Neuronal stem cell (in vitro differentiated cells): ENCODE measurements at regions not wholly inside any gene's neighbourhood (a gene's known extent, or its start where the extent isn't known, plus 50 kb on each side); places are given as distances from the start of the nearest gene placed in this dataset.

ENCODE experiments used
- DNase-seq: peaks from one replicate; pipeline ENCODE4 v3.0.0-alpha.2; 2013; ENCODE audit warnings: low spot score
- H2AFZ ChIP-seq: one replicate; pipeline ENCODE4 v1.6.1; 2013; ENCODE audit warnings: mild to moderate bottlenecking, low read length, inconsistent platforms
- H2AK5ac ChIP-seq: 2 replicates; pipeline ENCODE4 v1.6.1; 2013; ENCODE audit warnings: low read depth, mild to moderate bottlenecking, inconsistent platforms, low read length, moderate library complexity, mixed read lengths
- H2BK120ac ChIP-seq: 2 replicates; pipeline ENCODE4 v1.6.1; 2013; ENCODE audit warnings: low read depth, mild to moderate bottlenecking, inconsistent platforms, low read length, moderate library complexity, mixed read lengths
- H2BK12ac ChIP-seq: one replicate; pipeline ENCODE4 v1.6.1; 2013; ENCODE audit warnings: low read length, inconsistent platforms
- H2BK15ac ChIP-seq: 2 replicates; pipeline ENCODE4 v1.6.1; 2013; ENCODE audit warnings: mild to moderate bottlenecking, low read length, inconsistent platforms, mixed read lengths
- H2BK5ac ChIP-seq: one replicate; pipeline ENCODE4 v1.6.1; 2013; ENCODE audit warnings: inconsistent platforms, mild to moderate bottlenecking, low read length, moderate library complexity
- H3K14ac ChIP-seq: one replicate; pipeline ENCODE4 v1.6.1; 2013; ENCODE audit warnings: low read length, inconsistent platforms
- H3K18ac ChIP-seq: 2 replicates; pipeline ENCODE4 v1.6.1; 2013; ENCODE audit warnings: low read length, inconsistent platforms
- H3K23ac ChIP-seq: 2 replicates; pipeline ENCODE4 v1.6.1; 2013; ENCODE audit warnings: low read depth, mild to moderate bottlenecking, mixed read lengths, low read length, inconsistent platforms; ENCODE audit not compliant: poor library complexity
- H3K27ac ChIP-seq: replicated peaks from 3 replicates; pipeline ENCODE4 v1.5.1; 2013; ENCODE audit warnings: low read length, inconsistent platforms
- H3K27me3 ChIP-seq, 3 experiments: 2 replicates each; pipeline ENCODE4 v1.6.1; 2013; ENCODE audit warnings: low read length in 3 of 3, mild to moderate bottlenecking in 2 of 3, inconsistent platforms in 1 of 3, low read depth in 1 of 3, mixed read lengths in 1 of 3, moderate library complexity in 1 of 3; ENCODE audit not compliant: control insufficient read depth in 3 of 3, insufficient read depth in 3 of 3
- H3K36me3 ChIP-seq, 2 donors: replicated peaks in 1 of 2; 2 replicates each; pipeline ENCODE4 v1.6.1; 2013; ENCODE audit warnings: low read length in 2 of 2; ENCODE audit not compliant: control insufficient read depth in 2 of 2, insufficient read depth in 2 of 2
- H3K4ac ChIP-seq: 2 replicates; pipeline ENCODE4 v1.6.1; 2013; ENCODE audit warnings: inconsistent platforms, mild to moderate bottlenecking, low read length, moderate library complexity
- H3K4me1 ChIP-seq, 2 donors: 1 replicate in 1 of 2; 2 replicates in 1 of 2; pipeline ENCODE4 v1.6.1; 2013; ENCODE audit warnings: low read length in 2 of 2, low read depth in 1 of 2; ENCODE audit not compliant: control insufficient read depth in 2 of 2, insufficient read depth in 1 of 2
- H3K4me2 ChIP-seq: one replicate; pipeline ENCODE4 v1.6.1; 2013; ENCODE audit warnings: mild to moderate bottlenecking, low read length, inconsistent platforms; ENCODE audit not compliant: insufficient read depth, poor library complexity, severe bottlenecking
- H3K4me3 ChIP-seq, 2 donors: 2 replicates each; pipeline ENCODE4 v1.5.1; 2013; ENCODE audit warnings: low read length in 2 of 2, mild to moderate bottlenecking in 2 of 2, inconsistent platforms in 1 of 2, moderate library complexity in 1 of 2
- H3K79me1 ChIP-seq: one replicate; pipeline ENCODE4 v1.6.1; 2013; ENCODE audit warnings: low read depth, mild to moderate bottlenecking, inconsistent platforms, low read length, moderate library complexity
- H3K9ac ChIP-seq: one replicate; pipeline ENCODE4 v1.6.1; 2013; ENCODE audit warnings: mild to moderate bottlenecking, low read depth, low read length, inconsistent platforms; ENCODE audit not compliant: poor library complexity
- H3K9me3 ChIP-seq, 2 donors: replicated peaks in 1 of 2; 2 replicates each; pipeline versions ENCODE3 to v1.6.1; 2013; ENCODE audit warnings: low read length in 2 of 2, mild to moderate bottlenecking in 2 of 2, inconsistent platforms in 1 of 2, low read depth in 1 of 2, mixed read lengths in 1 of 2, moderate library complexity in 1 of 2; ENCODE audit not compliant: control insufficient read depth in 2 of 2, insufficient read depth in 1 of 2
- H4K8ac ChIP-seq: one replicate; pipeline ENCODE4 v1.6.1; 2013; ENCODE audit warnings: low read depth, mild to moderate bottlenecking, inconsistent platforms, low read length, moderate library complexity
- H4K91ac ChIP-seq: one replicate; pipeline ENCODE4 v1.6.1; 2013; ENCODE audit warnings: low read length, low read depth, mild to moderate bottlenecking, inconsistent platforms; ENCODE audit not compliant: poor library complexity
- WGBS, 2 donors: extraction: QIAGEN DNeasy Blood & Tissue Kit; methylation state at CpG; one replicate each; pipeline ENCODE4 v1.1.7; 2013; ENCODE audit warnings: missing lambda C conversion rate in 2 of 2, mixed read lengths in 1 of 2; ENCODE audit not compliant: insufficient read length in 2 of 2, insufficient replicate concordance in 1 of 2; ENCODE audit errors: extremely low coverage in 2 of 2; 5-methylcytosine and 5-hydroxymethylcytosine counted together

DNA sequence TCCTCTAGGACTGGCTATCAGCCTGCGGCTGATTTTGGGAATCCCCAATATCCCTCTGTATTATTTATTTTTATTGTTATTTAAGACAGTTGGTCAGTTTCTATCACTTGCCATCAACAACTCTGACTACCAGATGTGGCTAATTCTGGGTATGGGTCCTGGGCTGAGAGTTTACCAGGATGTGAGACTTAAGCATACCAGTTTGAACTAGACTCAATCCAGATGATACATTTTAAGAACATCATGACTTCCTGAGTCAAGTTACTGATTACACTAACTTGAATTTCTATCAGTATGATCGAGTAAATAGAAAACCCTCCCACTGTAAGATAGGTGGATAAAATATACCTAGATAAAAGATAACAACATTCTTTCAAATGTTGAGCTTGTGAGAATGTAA lies 634.0 kb downstream of the MAT2B start:
- H4K8ac ChIP-seq, result no peak overlapping the region
- no peak overlapping the region for H2BK5ac ChIP-seq
- H3K27ac ChIP-seq, result no peak overlapping the region
- no peak overlapping the region for H2BK120ac ChIP-seq
- no peak for DNase-seq
- H3K27me3 ChIP-seq, result no peaks in the 10 kb centered on the region
- H2AK5ac ChIP-seq, result no peak overlapping the region
- no peak overlapping the region for H2AFZ ChIP-seq
- H4K91ac ChIP-seq, result no peak overlapping the region
- no peaks in the 10 kb centered on the region for H3K4me1 ChIP-seq
- H3K14ac ChIP-seq, result no peak overlapping the region
- H3K4me3 ChIP-seq, result no peak overlapping the region
- H3K9ac ChIP-seq, result no peak overlapping the region
- H3K18ac ChIP-seq, result no peak overlapping the region
- no peak overlapping the region for H3K4me2 ChIP-seq
- no peak overlapping the region for H3K23ac ChIP-seq
- H2BK15ac ChIP-seq, result no peak overlapping the region
- no CpG with 5 or more reads among the region's 2 CpGs for WGBS, 2 donors
- H3K79me1 ChIP-seq, result no peaks in the 10 kb centered on the region
- H3K9me3 ChIP-seq, result no peaks in the 10 kb centered on the region
- no peak overlapping the region for H2BK12ac ChIP-seq
- no peak overlapping the region for H3K4ac ChIP-seq
- H3K36me3 ChIP-seq, result no peaks in the 10 kb centered on the region

GRCh38 chr5:164145458-164145857 lies 640.0 kb downstream of the MAT2B start:
- H3K27ac ChIP-seq, result no peak overlapping the region
- no peaks in the 10 kb centered on the region for H3K27me3 ChIP-seq
- no peak overlapping the region for H2BK15ac ChIP-seq
- no peak overlapping the region for H4K91ac ChIP-seq
- no peaks in the 10 kb centered on the region for H3K4me1 ChIP-seq
- H3K23ac ChIP-seq, result no peak overlapping the region
- H3K4me3 ChIP-seq, result no peak overlapping the region
- H3K36me3 ChIP-seq, result no peaks in the 10 kb centered on the region
- no peak for DNase-seq
- no peak overlapping the region for H4K8ac ChIP-seq
- no peaks in the 10 kb centered on the region for H3K79me1 ChIP-seq
- H2AK5ac ChIP-seq, result no peak overlapping the region
- H3K9ac ChIP-seq, result no peak overlapping the region
- no peak overlapping the region for H2BK5ac ChIP-seq
- H2BK12ac ChIP-seq, result no peak overlapping the region
- no peak overlapping the region for H3K4me2 ChIP-seq
- H2BK120ac ChIP-seq, result no peak overlapping the region
- no CpG with 5 or more reads among the region's 1 CpG for WGBS, 2 donors
- no peak overlapping the region for H3K14ac ChIP-seq
- H2AFZ ChIP-seq, result no peak overlapping the region
- no peaks in the 10 kb centered on the region for H3K9me3 ChIP-seq
- H3K18ac ChIP-seq, result no peak overlapping the region
- no peak overlapping the region for H3K4ac ChIP-seq

DNA sequence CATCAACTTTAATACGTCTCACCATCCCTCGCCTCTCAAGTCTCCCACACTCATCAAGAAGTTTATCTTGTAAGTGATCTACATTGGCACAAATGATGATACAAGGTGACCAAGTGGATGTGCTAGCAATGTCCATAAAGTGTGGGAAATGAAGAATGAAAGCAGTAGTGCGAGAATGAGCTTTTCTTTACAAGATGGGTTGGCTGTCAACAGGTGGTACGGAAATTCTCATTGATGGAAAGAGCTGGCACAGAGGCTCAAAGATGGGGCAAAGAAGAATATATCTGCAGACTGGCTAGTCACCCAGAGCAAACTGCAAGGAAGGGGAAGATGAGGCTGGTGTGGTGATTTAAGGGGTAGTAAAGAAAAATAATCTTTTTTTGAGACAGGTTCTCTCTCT lies 640.8 kb downstream of the MAT2B start:
- no peaks in the 10 kb centered on the region for H3K4me1 ChIP-seq
- no peak overlapping the region for H3K4me2 ChIP-seq
- no peaks in the 10 kb centered on the region for H3K79me1 ChIP-seq
- no peaks in the 10 kb centered on the region for H3K27me3 ChIP-seq
- H3K4ac ChIP-seq, result no peak overlapping the region
- H3K9ac ChIP-seq, result no peak overlapping the region
- H2BK12ac ChIP-seq, result no peak overlapping the region
- no peak overlapping the region for H2AK5ac ChIP-seq
- no peak overlapping the region for H3K18ac ChIP-seq
- no peak overlapping the region for H2BK15ac ChIP-seq
- WGBS, 2 donors, result no CpG with 5 or more reads among the region's 4 CpGs
- no peak overlapping the region for H4K8ac ChIP-seq
- H3K4me3 ChIP-seq, result no peak overlapping the region
- H2AFZ ChIP-seq, result no peak overlapping the region
- H4K91ac ChIP-seq, result no peak overlapping the region
- no peak overlapping the region for H2BK120ac ChIP-seq
- H3K9me3 ChIP-seq, result no peaks in the 10 kb centered on the region
- no peaks in the 10 kb centered on the region for H3K36me3 ChIP-seq
- DNase-seq, result no peak
- H3K23ac ChIP-seq, result no peak overlapping the region
- no peak overlapping the region for H2BK5ac ChIP-seq
- no peak overlapping the region for H3K27ac ChIP-seq
- H3K14ac ChIP-seq, result no peak overlapping the region

DNA sequence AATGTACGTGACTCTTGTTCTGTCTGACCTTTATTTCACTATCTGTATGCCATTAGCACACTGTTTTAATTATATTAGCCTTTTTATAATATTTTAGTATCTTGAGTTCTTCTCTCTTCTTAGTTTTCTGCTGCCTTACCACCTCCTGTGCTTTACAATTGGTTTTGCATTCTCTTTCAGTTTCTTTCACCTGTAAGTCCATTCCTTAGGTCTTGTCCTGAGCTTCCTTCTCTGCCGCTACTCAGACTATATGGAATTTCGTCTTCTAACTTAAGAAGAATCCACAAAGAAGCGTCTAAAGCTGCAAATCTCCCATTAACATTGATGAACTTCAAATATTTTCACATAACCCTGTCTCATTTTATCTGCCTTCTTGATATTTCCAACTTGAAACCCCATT lies 642.9 kb downstream of the MAT2B start:
- Histone ChIP-seq H3K9ac (no peak overlapping the region), H3K18ac (no peak overlapping the region), H3K4ac (no peak overlapping the region), H3K79me1 (no peaks in the 10 kb centered on the region), H3K27me3 (no peaks in the 10 kb centered on the region), H3K36me3 (no peaks in the 10 kb centered on the region), H4K8ac (no peak overlapping the region), H2BK5ac (no peak overlapping the region), H3K14ac (no peak overlapping the region), H3K4me2 (no peak overlapping the region), H2AFZ (no peak overlapping the region), H3K4me3 (no peak overlapping the region), H2BK120ac (no peak overlapping the region), H2BK15ac (no peak overlapping the region), H3K9me3 (no peaks in the 10 kb centered on the region), H4K91ac (no peak overlapping the region), H3K4me1 (no peaks in the 10 kb centered on the region), H2BK12ac (no peak overlapping the region), H2AK5ac (no peak overlapping the region), H3K27ac (no peak overlapping the region), H3K23ac (no peak overlapping the region)
- DNase-seq, result no peak
- WGBS, 2 donors, result no CpG with 5 or more reads among the region's 4 CpGs
